HG03045 (cell line): ENCODE measurements at regions not wholly inside any gene's neighbourhood (a gene's known extent, or its start where the extent isn't known, plus 50 kb on each side); places are given as distances from the start of the nearest gene placed in this dataset.
"Not testable (repeated sequence)": the region's sequence is repeated elsewhere in the genome, so short reads cannot be mapped to it uniquely, and the experiment has no call there.

Source experiments
- ATAC-seq: cut with Tn5 transposase; IDR thresholded peaks from one replicate; pipeline ENCODE4 v1.9.1; 2021; ENCODE audit warnings: mild to moderate bottlenecking, moderate library complexity; ENCODE audit not compliant: unreplicated experiment

- no peak for ATAC-seq
Observed at GRCh38 chr16:46519063-46519462, 102.1 kb downstream of the SHCBP1 start.

GRCh38 chr16:46496701-46497100, 124.5 kb downstream of the SHCBP1 start:
- ATAC-seq: no peak

GRCh38 chr16:46482895-46483294, 138.3 kb downstream of the SHCBP1 start:
- ATAC-seq: no peak

GRCh38 chr16:46466239-46466638, 154.9 kb downstream of the SHCBP1 start:
- ATAC-seq: no peak

- not testable (repeated sequence) for ATAC-seq
Observed at GRCh38 chr16:46454801-46455200, 166.4 kb downstream of the SHCBP1 start.

GRCh38 chr16:46428108-46429061, 192.8 kb downstream of the SHCBP1 start:
- no peak for ATAC-seq

GRCh38 chr16:46427340-46428107, 193.7 kb downstream of the SHCBP1 start:
- ATAC-seq: no peak

GRCh38 chr16:46426336-46426735, 194.8 kb downstream of the SHCBP1 start:
- no peak for ATAC-seq

- no peak for ATAC-seq
Observed at GRCh38 chr16:46404028-46404427, 217.2 kb downstream of the SHCBP1 start.

- ATAC-seq: not testable (repeated sequence)
Observed at GRCh38 chr16:46398559-46398958, 222.6 kb downstream of the SHCBP1 start.

GRCh38 chr16:46396883-46397270, 224.3 kb downstream of the SHCBP1 start:
- ATAC-seq: not testable (repeated sequence)

GRCh38 chr16:46396131-46396882, 224.9 kb downstream of the SHCBP1 start:
- ATAC-seq: not testable (repeated sequence)

- not testable (repeated sequence) for ATAC-seq
Observed at GRCh38 chr16:46395391-46395921, 225.7 kb downstream of the SHCBP1 start.

GRCh38 chr16:46394963-46395362, 226.2 kb downstream of the SHCBP1 start:
- not testable (repeated sequence) for ATAC-seq

GRCh38 chr16:46394149-46394548, 227.0 kb downstream of the SHCBP1 start:
- not testable (repeated sequence) for ATAC-seq

GRCh38 chr16:46392930-46393722, 228.1 kb downstream of the SHCBP1 start:
- not testable (repeated sequence) for ATAC-seq

- peak; percentile 0 for ATAC-seq
Observed at GRCh38 chr16:46390660-46391462, 230.3 kb downstream of the SHCBP1 start.

- not testable (repeated sequence) for ATAC-seq
Observed at GRCh38 chr16:46389561-46390041, 231.6 kb downstream of the SHCBP1 start.

GRCh38 chr16:46388939-46389491, 232.2 kb downstream of the SHCBP1 start:
- not testable (repeated sequence) for ATAC-seq
